Stimulated activated memory B cell treated with anti-CD40 and anti-IgM and Interleukin-4, amounts not matched to agents 10 μg/mL and 1 μg/mL and 100 μg/mL, for 72 hours (primary cell): ENCODE measurements at regions not wholly inside any gene's neighbourhood (a gene's known extent, or its start where the extent isn't known, plus 50 kb on each side); places are given as distances from the start of the nearest gene placed in this dataset.

Experiments
- ATAC-seq: fragments of 150-1000 bp; cut with Tn5 transposase; 2 replicates; pipeline ENCODE4 v1.10.0; 2021
- H3K27ac Mint-ChIP-seq: one replicate; pipeline ENCODE4 v1.8.0; 2022; ENCODE audit warnings: mild to moderate bottlenecking, mixed read lengths
- H3K27me3 Mint-ChIP-seq: one replicate; pipeline ENCODE4 v1.8.0; 2022; ENCODE audit warnings: mixed read lengths
- H3K36me3 Mint-ChIP-seq: one replicate; pipeline ENCODE4 v1.8.0; 2022; ENCODE audit warnings: mixed read lengths
- H3K4me1 Mint-ChIP-seq: one replicate; pipeline ENCODE4 v1.8.0; 2022; ENCODE audit warnings: mixed read lengths
- H3K4me3 Mint-ChIP-seq: one replicate; pipeline ENCODE4 v1.8.0; 2022; ENCODE audit warnings: mild to moderate bottlenecking, moderate library complexity, mixed read lengths
- H3K9me3 Mint-ChIP-seq: one replicate; pipeline ENCODE4 v1.8.0; 2022; ENCODE audit warnings: mixed read lengths

DNA sequence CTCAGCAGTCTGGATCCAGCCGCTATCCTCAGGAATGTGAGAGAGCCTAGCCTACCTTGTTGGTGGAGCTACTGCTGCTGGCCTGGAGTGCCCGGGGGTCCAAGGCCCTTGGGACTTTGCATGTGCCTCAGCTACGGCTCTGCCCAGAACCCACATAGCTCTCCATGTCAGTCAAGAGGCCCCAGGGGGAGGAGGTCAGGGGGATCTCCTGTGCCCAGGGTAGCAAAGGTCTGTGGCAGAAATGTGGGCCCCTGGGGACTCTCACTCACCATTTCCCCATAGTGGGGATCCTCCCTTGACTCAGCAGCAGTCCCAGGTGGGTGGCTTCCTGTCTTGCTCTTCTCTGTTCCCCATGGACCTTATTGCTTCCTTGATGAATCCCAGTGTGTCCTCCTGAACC is 342.7 kb upstream of the CHAC2 start:
- H3K27me3 Mint-ChIP-seq, result peaks cover 14% of the 10 kb centered on the region
- H3K4me3 Mint-ChIP-seq, result no peak overlapping the region
- ATAC-seq, result peak; percentile 83
- H3K9me3 Mint-ChIP-seq, result no peaks in the 10 kb centered on the region
- H3K36me3 Mint-ChIP-seq, result no peaks in the 10 kb centered on the region
- H3K27ac Mint-ChIP-seq, result no peak overlapping the region
- H3K4me1 Mint-ChIP-seq, result peaks cover 13% of the 10 kb centered on the region

DNA sequence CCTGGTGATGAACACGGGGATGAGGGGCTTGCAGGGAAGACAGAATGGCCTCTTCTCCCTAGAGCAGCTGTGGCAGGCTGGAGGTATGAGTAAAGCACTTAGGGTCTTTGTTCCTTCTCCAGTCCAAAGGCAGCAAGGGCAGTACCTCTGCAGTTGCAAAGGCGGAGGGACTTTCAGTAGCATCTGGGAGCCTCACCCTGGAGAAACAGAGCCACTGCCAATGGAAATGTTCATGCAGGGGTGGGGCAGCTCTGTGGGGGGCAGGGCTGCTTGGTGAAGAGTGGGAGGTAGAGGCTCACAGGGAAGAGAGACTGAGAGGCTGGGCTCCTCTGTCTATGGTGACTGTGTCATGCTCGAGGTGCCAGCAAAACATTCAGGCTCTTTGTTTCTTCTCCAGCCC is 344.1 kb upstream of the CHAC2 start:
- Mint-ChIP-seq H3K4me1 (peaks cover 13% of the 10 kb centered on the region), H3K4me3 (no peak overlapping the region), H3K27me3 (peaks cover 14% of the 10 kb centered on the region), H3K36me3 (no peaks in the 10 kb centered on the region), H3K9me3 (no peaks in the 10 kb centered on the region), H3K27ac (no peak overlapping the region)
- ATAC-seq, result no peak

GRCh38 chr2:53422979-53423378 is 344.6 kb upstream of the CHAC2 start:
- H3K4me3 Mint-ChIP-seq, result no peak overlapping the region
- peaks cover 13% of the 10 kb centered on the region for H3K4me1 Mint-ChIP-seq
- no peak for ATAC-seq
- H3K9me3 Mint-ChIP-seq, result no peaks in the 10 kb centered on the region
- no peaks in the 10 kb centered on the region for H3K36me3 Mint-ChIP-seq
- H3K27ac Mint-ChIP-seq, result no peak overlapping the region
- H3K27me3 Mint-ChIP-seq, result peaks cover 14% of the 10 kb centered on the region

DNA sequence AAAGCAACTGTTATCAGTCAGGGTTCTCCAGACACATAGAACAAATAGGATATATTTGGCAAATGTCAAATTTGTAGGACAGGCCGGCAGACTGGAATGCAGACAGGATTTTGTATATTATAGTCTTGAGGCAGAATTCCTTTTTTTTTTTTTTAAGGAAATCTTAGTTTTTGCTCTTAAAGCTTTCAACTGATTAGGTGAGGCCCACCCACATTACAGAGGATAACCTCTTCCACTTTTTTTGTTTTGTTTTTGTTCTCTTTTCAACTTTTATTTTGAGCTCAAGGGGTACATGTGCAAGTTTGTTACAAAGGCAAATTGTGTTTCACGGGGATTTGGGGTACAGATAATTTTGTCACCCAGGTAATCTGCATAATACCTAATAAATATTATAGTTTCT is 350.2 kb upstream of the CHAC2 start:
- H3K9me3 Mint-ChIP-seq, result no peaks in the 10 kb centered on the region
- ATAC-seq, result no peak
- no peak overlapping the region for H3K4me3 Mint-ChIP-seq
- H3K4me1 Mint-ChIP-seq, result no peaks in the 10 kb centered on the region
- H3K27me3 Mint-ChIP-seq, result peaks cover 14% of the 10 kb centered on the region
- H3K36me3 Mint-ChIP-seq, result no peaks in the 10 kb centered on the region
- no peak overlapping the region for H3K27ac Mint-ChIP-seq

GRCh38 chr2:53407363-53408080 is 360.1 kb upstream of the CHAC2 start:
- Mint-ChIP-seq H3K4me1 (no peaks in the 10 kb centered on the region), H3K27ac (no peak overlapping the region), H3K36me3 (no peaks in the 10 kb centered on the region), H3K9me3 (peaks cover 8% of the 10 kb centered on the region), H3K4me3 (no peak overlapping the region), H3K27me3 (peaks cover 8% of the 10 kb centered on the region)
- ATAC-seq, result no peak

GRCh38 chr2:53403792-53404413 is 363.7 kb upstream of the CHAC2 start:
- Mint-ChIP-seq H3K36me3 (no peaks in the 10 kb centered on the region), H3K27ac (no peak overlapping the region), H3K4me3 (no peak overlapping the region), H3K27me3 (no peaks in the 10 kb centered on the region), H3K4me1 (no peaks in the 10 kb centered on the region), H3K9me3 (peaks cover 10% of the 10 kb centered on the region)
- no peak for ATAC-seq

GRCh38 chr2:53397085-53397484 is 370.5 kb upstream of the CHAC2 start:
- ATAC-seq, result no peak
- no peak overlapping the region for H3K4me3 Mint-ChIP-seq
- peaks cover 5% of the 10 kb centered on the region for H3K9me3 Mint-ChIP-seq
- no peaks in the 10 kb centered on the region for H3K4me1 Mint-ChIP-seq
- no peak overlapping the region for H3K27ac Mint-ChIP-seq
- H3K27me3 Mint-ChIP-seq, result no peaks in the 10 kb centered on the region
- no peaks in the 10 kb centered on the region for H3K36me3 Mint-ChIP-seq

DNA sequence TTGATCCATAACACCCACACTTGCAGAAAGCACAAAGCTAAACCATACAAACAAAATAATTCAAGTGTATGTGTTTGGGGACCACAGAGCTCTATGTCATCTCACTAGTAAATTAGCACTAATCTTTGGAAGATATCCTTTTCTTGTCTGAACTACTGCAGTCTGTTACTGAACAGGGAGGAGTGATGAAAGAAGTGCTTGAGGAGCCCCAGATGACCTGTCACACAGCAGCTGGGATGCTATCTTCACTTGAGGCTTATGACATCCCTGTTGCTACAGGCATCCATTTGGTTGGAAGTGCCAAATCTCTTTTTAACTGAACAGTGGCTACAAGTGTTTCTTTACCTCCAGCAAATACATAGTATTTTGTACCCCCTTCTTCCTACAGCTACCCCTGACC is 386.3 kb upstream of the CHAC2 start:
- H3K27me3 Mint-ChIP-seq, result no peaks in the 10 kb centered on the region
- H3K36me3 Mint-ChIP-seq, result no peaks in the 10 kb centered on the region
- H3K4me3 Mint-ChIP-seq, result no peak overlapping the region
- peaks cover 3% of the 10 kb centered on the region for H3K9me3 Mint-ChIP-seq
- no peak overlapping the region for H3K27ac Mint-ChIP-seq
- no peak for ATAC-seq
- no peaks in the 10 kb centered on the region for H3K4me1 Mint-ChIP-seq

DNA sequence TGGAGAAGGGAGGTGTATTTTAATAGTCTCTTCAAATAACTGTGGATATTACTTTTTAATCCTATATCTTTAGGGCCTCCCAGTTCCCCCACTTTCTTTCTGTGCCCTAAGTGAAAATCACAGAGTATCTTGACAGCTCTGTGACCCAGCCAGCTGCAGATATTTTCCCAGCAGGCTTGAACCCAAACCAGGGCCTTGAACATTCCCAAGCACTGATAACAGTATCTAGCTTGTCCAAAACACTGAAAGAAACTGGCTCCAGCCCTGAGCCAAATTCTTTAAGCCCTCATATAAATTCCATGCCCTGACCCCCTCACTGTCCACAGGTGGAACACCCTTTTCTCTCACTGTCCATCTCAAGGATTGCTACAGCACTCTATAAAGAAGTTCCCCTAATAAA is 388.1 kb upstream of the CHAC2 start:
- peaks cover 3% of the 10 kb centered on the region for H3K9me3 Mint-ChIP-seq
- H3K4me3 Mint-ChIP-seq, result no peak overlapping the region
- H3K36me3 Mint-ChIP-seq, result no peaks in the 10 kb centered on the region
- no peaks in the 10 kb centered on the region for H3K4me1 Mint-ChIP-seq
- no peak overlapping the region for H3K27ac Mint-ChIP-seq
- no peak for ATAC-seq
- H3K27me3 Mint-ChIP-seq, result no peaks in the 10 kb centered on the region

DNA sequence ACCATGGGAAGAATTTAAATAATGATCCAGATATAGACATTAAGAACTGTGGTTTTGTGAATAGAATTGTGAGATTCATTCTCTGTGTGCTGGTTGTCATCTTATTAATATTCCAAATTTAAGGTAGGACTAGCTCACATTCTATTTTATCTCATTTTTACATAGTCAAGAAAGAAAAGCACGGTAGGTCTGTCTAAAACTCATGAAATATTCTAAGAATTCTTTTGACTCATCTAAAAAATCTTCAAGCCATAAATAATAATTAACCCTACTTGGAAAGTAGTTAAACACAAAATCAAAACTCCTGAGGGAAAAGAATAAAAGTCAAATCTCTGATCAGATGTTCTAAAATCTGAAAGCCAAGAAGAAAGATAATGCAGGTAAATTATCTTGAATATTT is 388.8 kb upstream of the CHAC2 start:
- no peak overlapping the region for H3K4me3 Mint-ChIP-seq
- peaks cover 3% of the 10 kb centered on the region for H3K9me3 Mint-ChIP-seq
- ATAC-seq, result no peak
- no peaks in the 10 kb centered on the region for H3K4me1 Mint-ChIP-seq
- H3K36me3 Mint-ChIP-seq, result no peaks in the 10 kb centered on the region
- no peak overlapping the region for H3K27ac Mint-ChIP-seq
- no peaks in the 10 kb centered on the region for H3K27me3 Mint-ChIP-seq

DNA sequence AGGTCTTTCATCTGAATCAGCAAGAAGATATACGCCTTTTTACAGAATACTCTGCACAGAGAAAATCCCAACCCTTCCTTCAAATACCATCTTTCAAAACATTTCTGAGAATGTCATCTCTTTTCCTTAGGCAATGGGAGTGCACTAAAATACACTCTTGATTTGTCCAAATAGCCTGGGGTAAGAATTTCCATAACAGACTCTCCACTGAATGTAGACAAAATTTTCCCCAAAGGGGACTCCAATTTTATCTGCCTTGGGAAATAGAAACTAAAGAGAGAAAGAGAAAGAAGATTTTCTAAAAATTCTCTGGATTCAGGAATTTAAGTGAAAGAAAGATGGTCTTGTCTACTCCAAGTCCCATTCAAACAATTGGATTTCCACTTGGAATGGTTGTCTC is 394.5 kb upstream of the CHAC2 start:
- Mint-ChIP-seq H3K4me3 (no peak overlapping the region), H3K27me3 (no peaks in the 10 kb centered on the region), H3K9me3 (peaks cover 3% of the 10 kb centered on the region), H3K4me1 (no peaks in the 10 kb centered on the region), H3K36me3 (no peaks in the 10 kb centered on the region), H3K27ac (no peak overlapping the region)
- no peak for ATAC-seq

- Mint-ChIP-seq H3K4me3 (no peak overlapping the region), H3K27me3 (no peaks in the 10 kb centered on the region), H3K4me1 (no peaks in the 10 kb centered on the region), H3K9me3 (no peaks in the 10 kb centered on the region), H3K36me3 (no peaks in the 10 kb centered on the region), H3K27ac (no peak overlapping the region)
- no peak for ATAC-seq
These were observed 401.1 kb upstream of the CHAC2 start for GRCh38 chr2:53366543-53366942.

- Mint-ChIP-seq H3K9me3 (peaks cover 2% of the 10 kb centered on the region), H3K36me3 (no peaks in the 10 kb centered on the region)
These were observed 404.7 kb upstream of the CHAC2 start for GRCh38 chr2:53362934-53363333.

DNA sequence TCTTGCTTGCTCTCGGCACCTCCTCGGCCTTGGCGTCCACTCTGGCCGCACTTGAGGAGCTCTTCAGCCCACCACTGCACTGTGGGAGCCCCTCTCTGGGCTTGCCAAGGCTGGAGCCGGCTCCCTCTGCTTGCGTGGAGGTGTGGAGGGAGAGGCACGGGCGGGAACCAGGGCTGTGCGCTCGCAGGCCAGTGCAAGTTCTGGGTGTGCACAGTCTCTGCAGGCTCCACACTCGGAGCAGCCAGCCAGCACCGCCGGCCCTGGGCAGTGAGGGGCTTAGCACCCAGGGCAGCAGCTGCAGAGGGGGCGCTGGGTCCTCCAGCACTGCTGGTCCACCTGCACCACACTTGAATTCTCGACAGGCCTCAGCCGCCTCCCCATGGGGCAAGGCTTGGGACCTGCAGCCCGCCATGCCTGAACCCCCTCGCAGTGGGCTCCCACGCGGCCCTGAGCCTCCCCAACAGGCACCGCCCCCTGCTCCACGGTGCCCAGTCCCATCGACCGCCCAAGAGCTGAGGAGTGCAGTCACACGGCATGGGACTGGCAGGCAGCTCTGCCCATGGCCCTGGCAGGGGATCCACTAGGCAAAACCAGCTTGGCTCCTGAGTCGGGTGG is 411.2 kb upstream of the CHAC2 start:
- Mint-ChIP-seq H3K27me3 (no peaks in the 10 kb centered on the region), H3K27ac (no peak overlapping the region), H3K4me3 (no peak overlapping the region), H3K4me1 (no peaks in the 10 kb centered on the region), H3K9me3 (peaks cover 5% of the 10 kb centered on the region), H3K36me3 (no peaks in the 10 kb centered on the region)
- no peak for ATAC-seq

More at GRCh38 chr2:53362934-53363333, 404.7 kb upstream of the CHAC2 start:
- H3K4me1 Mint-ChIP-seq, result no peaks in the 10 kb centered on the region
- no peak overlapping the region for H3K4me3 Mint-ChIP-seq
- H3K27ac Mint-ChIP-seq, result no peak overlapping the region
- H3K27me3 Mint-ChIP-seq, result no peaks in the 10 kb centered on the region
- no peak for ATAC-seq

DNA sequence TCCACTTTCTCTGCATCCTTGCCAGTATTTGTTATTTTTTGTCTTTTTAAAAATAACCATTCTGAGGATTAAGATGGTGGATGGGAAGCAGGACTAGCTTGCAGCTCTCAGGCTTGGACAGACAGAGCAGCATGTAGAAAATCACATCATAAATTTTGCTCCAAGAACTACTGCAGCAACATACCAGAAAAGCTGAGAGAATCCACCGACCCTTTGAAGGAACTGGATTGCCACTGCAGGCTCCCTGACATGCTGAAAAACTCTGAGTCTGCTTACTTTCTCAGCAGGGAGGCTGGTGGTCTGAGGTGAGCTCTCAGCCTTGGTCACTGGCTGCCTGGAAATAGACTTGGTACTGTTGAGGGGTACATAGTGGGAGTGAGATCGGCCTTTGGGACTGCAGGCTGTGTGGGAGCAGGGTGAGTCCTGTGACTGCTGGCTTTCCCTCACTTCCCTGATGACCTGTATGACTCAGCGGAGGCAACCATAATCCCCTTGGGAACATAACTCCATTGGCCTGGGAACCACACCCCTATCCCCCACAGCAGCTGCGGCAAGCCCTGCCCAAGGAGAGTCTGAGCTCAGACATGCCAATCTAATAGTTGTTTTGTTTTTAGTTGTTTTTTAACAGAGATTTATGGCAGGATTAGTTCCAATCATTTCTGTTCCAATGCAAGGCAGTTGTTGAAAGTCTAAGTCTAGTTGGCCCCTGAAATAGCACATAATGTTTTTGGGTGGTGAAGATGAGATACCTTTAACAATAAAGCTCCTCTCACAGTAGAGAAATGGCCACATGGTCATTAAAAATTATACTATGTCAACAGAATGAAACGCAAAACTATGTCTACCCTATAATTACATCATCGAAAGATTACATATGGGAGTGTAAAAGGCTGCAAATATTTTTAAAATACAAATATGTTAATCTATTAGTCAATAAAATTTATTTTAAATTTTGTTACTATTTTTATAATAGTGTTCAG is 414.2 kb upstream of the CHAC2 start:
- no peak for ATAC-seq
- Mint-ChIP-seq H3K27me3 (no peaks in the 10 kb centered on the region), H3K4me1 (no peaks in the 10 kb centered on the region), H3K9me3 (peaks cover 3% of the 10 kb centered on the region), H3K36me3 (no peaks in the 10 kb centered on the region), H3K27ac (no peak overlapping the region), H3K4me3 (no peak overlapping the region)
